ENCODE measurements at regions not wholly inside any gene's neighbourhood (a gene's known extent, or its start where the extent isn't known, plus 50 kb on each side); places are given as distances from the start of the nearest gene placed in this dataset.

DNA sequence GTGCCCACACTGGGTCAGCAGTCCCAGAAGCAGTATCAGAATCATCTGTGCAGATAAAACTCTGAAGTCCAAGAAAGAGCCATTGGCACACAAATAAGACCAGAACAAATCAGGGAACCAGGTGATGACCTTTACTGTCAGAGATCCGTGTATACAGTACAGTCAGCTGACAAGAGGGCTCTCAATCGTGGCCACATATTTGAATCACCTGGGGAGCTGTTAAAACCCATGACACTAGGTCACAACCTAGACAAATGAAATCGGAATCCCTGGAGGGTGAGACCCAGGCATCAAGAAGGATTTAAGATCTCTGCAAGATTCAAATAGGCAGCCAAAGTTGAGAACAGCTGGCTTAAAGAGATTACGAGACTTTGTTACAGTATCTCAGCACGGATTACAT lies 807.1 kb downstream of the RNF144A start:
- TF ChIP-seq ZBTB17 (tag by site-specific recombination; IDR thresholded peaks at IDR 0.05) (no peak), ZEB2 (tag by site-specific recombination; IDR thresholded peaks at IDR 0.05) (no peak), ZNF510 (tag by site-specific recombination; IDR thresholded peaks at IDR 0.05; ENCODE audit: insufficient replicate concordance) (no peak), ZNF585B (tag by site-specific recombination; IDR thresholded peaks at IDR 0.05) (no peak), ZNF280D (tag by site-specific recombination; IDR thresholded peaks at IDR 0.05) (no peak), CTCF (tag by site-specific recombination; IDR thresholded peaks at IDR 0.05) (no peak), ZNF274 (IDR thresholded peaks at IDR 0.05; ENCODE audit: low read length) (no peak), ZNF274 (tag by site-specific recombination; IDR thresholded peaks at IDR 0.05; ENCODE audit: borderline replicate concordance) (no peak), SP3 (tag by site-specific recombination; IDR thresholded peaks at IDR 0.05) (no peak), SCRT2 (tag by site-specific recombination; IDR thresholded peaks at IDR 0.05) (no peak), YY2 (tag by site-specific recombination; IDR thresholded peaks at IDR 0.05) (no peak), ZNF37A (tag by site-specific recombination; IDR thresholded peaks at IDR 0.05) (no peak)
- TF ChIP-seq, protein P1, sequence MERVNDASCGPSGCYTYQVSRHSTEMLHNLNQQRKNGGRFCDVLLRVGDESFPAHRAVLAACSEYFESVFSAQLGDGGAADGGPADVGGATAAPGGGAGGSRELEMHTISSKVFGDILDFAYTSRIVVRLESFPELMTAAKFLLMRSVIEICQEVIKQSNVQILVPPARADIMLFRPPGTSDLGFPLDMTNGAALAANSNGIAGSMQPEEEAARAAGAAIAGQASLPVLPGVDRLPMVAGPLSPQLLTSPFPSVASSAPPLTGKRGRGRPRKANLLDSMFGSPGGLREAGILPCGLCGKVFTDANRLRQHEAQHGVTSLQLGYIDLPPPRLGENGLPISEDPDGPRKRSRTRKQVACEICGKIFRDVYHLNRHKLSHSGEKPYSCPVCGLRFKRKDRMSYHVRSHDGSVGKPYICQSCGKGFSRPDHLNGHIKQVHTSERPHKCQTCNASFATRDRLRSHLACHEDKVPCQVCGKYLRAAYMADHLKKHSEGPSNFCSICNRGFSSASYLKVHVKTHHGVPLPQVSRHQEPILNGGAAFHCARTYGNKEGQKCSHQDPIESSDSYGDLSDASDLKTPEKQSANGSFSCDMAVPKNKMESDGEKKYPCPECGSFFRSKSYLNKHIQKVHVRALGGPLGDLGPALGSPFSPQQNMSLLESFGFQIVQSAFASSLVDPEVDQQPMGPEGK (tag by site-specific recombination; IDR thresholded peaks at IDR 0.05) = no peak
